NB4 (cell line): ENCODE measurements at regions not wholly inside any gene's neighbourhood (a gene's known extent, or its start where the extent isn't known, plus 50 kb on each side); places are given as distances from the start of the nearest gene placed in this dataset.

Source experiments
- MYC ChIP-seq: IDR thresholded peaks from 2 replicates; pipeline ENCODE4 v1.6.1; 2011; ENCODE audit warnings: low read depth, low read length
- TF ChIP-seq, protein P1 (sequence below): IDR thresholded peaks from one replicate; pipeline ENCODE4 v1.5.1; 2012; ENCODE audit warnings: low read depth, low read length

DNA sequence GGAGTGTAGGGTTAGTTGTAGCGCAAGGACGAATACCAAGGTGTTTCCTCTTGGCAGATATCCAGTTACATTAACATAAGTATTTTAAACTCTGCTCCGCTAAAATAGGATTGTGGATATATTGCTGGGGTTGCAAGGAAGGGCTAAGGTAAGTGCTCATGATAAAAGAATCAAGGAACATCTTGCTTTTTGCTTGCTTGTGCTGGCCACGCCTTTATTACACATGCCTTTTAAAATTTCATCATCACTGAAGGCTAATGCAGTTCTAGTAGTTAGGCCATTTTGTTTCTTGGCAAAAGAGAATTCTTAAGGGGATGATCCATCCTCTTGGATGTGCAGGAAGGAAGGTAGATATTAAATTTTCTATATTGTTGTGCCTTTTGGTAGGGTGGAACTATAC is 415.6 kb upstream of the TPM1 start:
- TF ChIP-seq, protein P1, sequence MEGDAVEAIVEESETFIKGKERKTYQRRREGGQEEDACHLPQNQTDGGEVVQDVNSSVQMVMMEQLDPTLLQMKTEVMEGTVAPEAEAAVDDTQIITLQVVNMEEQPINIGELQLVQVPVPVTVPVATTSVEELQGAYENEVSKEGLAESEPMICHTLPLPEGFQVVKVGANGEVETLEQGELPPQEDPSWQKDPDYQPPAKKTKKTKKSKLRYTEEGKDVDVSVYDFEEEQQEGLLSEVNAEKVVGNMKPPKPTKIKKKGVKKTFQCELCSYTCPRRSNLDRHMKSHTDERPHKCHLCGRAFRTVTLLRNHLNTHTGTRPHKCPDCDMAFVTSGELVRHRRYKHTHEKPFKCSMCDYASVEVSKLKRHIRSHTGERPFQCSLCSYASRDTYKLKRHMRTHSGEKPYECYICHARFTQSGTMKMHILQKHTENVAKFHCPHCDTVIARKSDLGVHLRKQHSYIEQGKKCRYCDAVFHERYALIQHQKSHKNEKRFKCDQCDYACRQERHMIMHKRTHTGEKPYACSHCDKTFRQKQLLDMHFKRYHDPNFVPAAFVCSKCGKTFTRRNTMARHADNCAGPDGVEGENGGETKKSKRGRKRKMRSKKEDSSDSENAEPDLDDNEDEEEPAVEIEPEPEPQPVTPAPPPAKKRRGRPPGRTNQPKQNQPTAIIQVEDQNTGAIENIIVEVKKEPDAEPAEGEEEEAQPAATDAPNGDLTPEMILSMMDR, result no peak
- no peak for TF ChIP-seq MYC
